Fibroblast of skin of left biceps (primary cell): ENCODE measurements at regions not wholly inside any gene's neighbourhood (a gene's known extent, or its start where the extent isn't known, plus 50 kb on each side); places are given as distances from the start of the nearest gene placed in this dataset.
A peak's percentile ranks its signal among the peaks of the same experiment; 100 is the strongest.

Experiments
- DNase-seq, 2 experiments: peaks; one replicate each; pipeline ENCODE4 v3.0.0-alpha.2; 2013; ENCODE audit warnings: low read depth in 2 of 2

DNA sequence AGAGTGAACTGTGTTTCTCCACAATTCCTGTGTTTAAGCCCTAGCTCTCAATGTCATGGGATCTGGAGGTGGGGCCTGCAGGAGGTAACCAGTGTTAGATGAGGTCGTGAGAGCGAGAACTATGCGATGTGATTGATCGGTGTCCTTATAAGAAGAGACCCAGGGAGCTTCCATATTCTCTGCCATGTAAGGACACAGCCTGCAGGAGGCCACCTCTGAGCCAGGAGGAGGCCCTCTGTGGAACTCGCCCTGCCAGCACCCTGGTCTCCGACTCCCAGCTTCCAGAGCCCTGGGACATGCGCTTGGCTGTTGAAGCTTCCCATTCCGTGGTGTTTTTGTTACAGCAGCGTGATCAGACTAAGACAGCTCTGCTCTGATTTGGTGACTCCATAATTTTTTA is 255.4 kb downstream of the IRX2 start:
- DNase-seq: no peak

DNA sequence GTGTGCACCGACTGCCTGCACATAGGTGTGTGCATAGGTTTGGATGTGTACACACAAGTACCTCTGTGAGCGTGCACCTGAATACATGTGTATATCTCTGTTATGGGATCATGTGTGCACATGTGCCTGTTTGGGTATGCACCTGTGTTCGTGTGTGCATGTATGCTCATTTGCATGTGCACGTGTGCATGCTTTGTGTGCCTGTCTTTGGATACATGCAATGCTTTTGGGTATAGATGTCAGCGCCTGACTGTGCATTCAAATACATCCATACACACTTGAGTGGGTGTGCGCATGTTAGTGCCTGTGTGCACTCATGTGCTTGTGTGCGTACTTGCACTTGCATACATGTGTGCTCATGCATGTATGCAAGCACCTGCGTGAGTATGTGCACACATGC is 258.1 kb downstream of the IRX2 start:
- no peak for DNase-seq

DNA sequence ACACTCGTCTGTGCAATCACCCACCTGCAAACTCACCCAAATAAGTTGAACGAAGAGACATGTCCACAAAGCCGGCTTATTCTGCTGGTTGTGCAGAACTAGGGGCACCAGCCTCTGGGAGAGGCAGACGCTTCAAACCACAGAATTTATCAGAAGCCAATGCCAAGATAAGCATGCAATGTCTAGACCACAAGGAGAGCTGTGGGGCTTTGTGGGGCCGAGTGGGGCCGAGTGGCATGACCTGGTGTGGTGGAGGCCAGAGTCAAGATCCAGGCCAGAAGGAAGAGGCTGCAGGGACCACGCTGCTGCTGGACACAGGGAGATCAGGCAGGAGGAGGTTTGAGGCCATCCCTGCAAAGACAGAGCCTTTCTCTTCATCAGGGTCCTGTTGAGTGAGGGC is 259.0 kb downstream of the IRX2 start:
- DNase-seq: no peak

DNA sequence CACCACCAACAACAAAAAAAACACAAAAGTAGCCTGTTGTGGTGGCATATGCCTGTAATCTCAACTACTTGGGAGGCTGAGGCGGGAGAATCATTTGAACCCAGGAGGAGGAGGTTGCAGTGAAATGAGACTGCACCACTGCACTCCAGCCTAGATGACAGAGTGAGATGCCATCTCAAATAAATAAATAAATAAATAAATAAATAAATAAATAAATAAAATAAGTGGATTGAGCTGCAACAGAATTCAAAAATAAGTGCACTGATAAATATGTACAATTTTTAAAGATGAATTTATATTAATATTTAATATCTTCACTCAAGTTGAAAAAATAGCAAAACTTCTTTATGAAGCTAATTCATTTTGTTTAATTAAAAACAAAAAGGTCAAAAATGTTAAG is 259.6 kb downstream of the IRX2 start:
- no peak for DNase-seq

DNA sequence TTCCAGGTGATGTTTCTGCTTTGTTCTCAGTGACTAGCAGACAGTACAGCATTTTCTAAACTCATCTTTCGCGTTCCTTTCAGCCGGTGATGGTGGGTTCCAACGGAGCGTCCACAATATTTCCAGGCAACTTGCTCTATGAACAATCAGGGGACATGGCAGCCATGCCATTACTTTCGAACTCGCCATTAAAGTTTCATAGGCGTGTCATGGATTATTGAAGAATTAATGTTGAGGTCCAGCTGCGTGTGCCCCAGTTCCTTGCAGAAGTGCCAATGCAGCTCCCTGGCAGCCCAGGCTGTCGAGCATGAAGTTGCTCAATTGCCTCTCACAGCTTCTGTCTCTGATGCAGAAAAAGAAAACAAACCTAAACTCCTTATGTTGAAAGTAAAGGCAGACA is 262.2 kb downstream of the IRX2 start:
- DNase-seq: no peak

DNA sequence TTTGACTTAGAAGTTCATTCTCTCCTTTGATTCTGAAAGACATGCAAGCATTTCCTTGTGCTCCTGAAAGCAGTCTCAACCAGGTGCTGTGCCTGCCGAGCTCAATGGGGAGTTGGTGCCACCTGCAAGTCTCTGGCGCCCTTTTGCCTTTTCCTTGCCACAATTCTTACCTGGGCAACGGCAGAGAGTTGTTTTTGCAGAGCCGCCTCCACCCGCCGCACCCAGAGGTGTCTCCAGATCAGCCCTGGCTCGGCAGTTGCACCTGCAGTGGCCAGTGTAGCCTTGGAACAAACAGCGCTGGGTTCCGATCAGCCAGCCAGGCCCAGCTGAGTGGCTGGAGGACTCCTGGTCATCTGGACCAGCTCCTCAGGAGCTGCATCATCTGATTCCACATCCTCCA is 262.9 kb downstream of the IRX2 start:
- DNase-seq: no peak

DNA sequence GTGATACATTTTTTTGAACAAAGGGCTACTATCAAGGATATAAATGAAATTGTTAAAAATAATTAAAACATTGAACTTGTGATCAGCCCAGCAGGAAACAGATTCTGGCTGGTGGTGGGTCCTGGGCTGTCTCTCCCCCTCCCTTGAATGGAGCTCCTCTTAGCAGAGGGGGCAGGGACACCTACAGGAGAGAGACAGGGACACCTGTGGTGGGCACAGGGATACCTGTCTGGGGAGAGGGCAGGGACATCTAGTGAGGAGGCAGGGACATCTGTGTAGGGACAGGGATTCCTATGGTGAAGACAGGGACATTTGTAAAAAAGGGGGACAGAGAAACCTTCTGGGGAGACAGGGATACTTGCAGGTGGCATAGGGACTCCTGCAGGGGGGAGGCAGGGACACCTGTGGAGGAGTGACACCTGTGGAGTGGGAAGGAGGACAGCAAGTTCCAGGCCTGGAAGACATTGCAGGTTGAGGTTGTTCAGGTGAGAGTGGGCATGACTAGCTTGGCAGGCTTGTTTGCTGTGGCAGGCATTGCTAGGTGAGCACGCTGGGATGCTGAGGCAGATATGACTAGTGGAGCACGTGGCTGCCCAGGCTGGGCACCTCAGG is 264.2 kb downstream of the IRX2 start:
- no peak for DNase-seq

DNA sequence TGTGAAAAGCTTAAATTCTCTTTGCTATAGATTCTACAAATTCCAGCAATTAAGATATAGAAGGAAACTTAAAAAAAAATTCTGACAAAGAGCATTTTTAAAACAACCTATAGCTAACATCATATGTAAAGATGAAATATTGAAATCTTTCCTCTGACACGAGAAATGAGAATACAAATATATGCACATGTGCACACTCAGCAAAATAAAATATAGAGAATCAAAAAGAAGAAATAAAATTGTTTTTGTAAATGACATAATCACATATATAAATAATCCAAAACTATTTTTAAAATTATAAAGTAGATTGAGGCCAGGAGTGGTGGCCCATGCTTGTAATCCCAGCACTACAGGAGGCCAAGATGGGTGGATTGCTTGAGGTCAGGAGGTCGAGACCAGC is 265.1 kb downstream of the IRX2 start:
- DNase-seq: no peak

DNA sequence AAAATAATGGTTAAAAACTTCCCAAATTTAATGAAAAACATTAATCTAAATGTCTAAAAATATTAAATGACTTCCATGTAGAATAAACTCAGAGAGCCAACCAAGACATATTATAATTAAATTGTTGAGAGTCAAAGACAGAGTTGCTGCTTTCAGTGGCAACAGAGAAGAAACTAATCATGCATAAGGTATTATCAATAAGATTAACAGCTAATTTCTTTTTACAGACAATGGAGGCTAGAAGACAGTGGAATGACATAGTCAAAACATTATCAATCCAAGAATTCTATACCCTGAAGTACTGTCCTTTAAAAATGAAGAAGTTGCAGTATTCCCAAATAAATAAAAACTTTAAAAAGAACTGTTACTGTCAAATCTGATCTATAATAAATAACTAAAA is 268.7 kb downstream of the IRX2 start:
- DNase-seq: no peak

DNA sequence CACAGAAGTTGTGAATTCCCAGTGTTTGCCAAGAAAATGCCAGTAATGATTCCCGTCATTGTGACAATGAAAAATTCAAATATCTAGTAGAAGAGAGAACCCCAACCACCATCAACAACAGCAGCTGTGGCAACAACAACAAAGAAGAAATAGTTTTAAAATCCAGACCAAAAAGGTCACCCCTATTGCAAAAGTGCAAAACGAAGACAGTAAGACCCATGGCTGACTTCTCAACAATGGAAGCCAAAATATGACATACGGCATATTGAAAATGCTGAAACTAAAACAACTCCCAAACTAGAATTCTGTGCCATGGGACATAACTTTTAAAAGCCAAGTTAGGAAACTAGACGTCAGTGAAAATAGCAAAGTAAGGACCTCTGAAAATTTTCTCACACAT is 270.6 kb downstream of the IRX2 start:
- DNase-seq: no peak

DNA sequence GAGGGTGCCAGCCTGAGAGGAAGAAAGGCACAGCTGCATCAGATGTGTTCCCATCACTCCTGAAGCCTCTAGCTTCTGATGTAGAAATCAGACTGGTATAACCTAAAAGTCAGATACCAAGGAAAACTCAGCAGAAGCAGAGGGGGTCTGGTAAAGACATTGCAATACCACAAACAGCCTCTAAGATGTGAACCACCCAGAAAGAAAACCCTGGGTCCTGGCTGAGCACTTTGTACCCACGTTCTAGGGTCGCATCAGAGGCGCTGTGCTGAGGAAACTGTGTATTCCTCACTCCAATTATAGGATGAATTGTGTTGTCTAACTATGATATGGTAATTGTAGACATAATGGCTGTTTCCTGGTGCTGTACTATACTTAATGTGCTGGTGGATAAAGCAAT is 275.6 kb downstream of the IRX2 start:
- DNase-seq: no peak

DNA sequence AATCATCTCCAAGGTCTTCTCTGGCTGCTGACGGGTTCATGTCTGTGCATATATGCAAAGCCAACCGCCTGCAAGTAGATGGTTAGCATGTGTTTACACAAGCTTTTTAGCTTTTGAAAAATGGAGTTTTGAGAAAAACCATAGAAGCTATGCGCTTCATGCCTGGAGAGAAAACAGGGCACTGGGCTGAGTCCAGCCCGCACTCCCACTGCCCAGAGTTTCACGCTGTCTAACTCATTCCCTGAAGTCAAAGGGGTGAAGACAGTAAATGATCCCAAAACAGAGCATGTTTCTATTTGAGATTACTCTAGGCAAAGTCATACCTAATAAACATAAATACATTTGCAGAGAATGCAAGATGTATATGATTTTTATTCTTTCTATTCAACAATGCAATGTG is 278.8 kb downstream of the IRX2 start:
- DNase-seq: no peak

DNA sequence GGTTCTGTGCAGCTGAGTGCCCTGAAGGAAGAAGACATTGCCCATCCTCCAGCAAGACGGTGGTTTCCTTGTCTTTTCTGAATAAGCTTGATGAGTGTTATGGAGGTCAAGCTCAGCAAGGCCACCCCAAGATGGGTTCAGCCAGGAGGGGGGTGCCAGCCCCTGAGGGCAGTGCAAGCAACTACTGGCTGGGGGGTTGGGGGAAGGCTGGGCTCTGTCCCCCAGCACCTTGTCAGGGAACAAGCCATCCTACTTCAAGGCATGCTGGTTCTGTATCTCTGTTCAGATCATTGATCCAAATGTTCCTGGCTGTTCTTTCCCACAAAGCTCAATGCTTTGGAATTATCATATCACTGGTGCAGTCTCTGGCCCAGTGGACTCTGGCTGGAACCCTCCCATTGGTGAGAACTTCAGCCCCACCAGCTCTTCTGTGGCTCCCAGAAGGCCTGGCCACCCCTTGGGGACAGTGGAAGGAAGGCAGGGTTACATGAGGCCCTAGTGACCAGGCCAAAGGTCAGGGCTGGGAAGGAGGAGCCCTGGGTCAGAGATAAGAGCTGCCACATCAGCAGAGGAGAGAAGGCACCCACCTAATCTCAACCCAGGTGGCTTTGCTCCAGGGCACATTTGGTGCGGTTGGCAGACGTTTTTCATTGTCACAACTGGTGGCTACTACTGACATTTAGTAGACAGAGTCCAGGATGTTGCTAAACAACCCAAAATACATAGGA is 280.2 kb downstream of the IRX2 start:
- DNase-seq: no peak

DNA sequence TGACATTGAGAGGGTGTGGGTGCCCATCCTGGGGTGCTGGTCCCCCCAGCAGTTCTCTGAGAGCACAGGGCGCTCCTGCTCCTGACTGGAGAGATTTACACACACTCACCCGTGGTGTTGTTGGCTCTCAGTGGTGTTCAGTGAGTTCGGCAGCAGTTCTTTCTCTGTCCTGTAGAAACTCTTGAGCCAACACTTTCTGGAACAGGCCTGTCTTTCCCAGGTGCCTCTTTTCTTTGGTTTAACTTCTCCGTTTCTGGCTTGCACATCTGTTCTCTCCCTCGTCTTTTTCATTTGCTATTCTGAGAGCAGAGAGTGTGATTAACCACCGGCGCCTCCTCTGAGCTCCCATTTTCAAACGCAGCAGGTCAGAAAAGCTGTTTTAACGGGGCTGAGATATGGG is 284.5 kb downstream of the IRX2 start:
- DNase-seq: no peak

DNA sequence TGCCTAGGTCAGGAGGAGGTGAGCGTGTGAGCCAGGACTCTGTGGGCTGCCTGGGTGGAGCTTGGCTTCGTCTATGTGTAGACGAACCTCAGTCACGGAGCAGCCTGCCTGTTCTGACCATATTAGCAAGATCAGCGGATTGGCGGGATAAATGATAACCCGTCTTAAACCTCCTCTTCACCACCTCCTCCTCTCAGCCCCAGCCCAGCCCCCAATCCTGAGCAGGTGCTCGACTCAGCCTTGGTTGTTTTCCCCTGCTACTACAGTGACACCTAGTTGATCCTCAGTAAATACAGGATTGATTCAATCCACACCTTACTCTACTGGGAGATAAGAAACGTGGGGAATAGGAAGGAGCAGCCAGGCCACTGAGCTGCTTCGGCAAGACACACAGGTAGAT is 286.1 kb downstream of the IRX2 start:
- DNase-seq: no peak

DNA sequence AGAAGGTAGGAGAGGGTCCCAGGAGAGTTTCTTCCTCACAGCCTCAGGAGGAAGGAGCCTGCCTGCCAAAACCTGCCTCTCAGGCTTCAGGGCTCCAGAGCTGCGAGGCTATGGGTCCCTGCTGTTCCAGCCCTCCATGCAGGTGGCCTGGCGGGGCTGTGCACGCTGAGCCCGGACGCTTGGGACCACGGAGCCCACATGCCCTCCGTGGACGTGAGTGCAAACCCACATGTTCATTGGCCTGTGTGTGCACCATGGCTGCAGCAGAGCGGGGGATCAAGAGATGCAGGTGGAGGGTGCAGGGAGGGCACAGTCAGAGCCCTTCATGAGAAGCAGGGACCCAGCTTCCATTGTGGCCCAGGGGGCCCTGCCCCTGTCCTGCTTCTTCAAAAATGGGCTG is 287.3 kb downstream of the IRX2 start:
- DNase-seq: no peak

DNA sequence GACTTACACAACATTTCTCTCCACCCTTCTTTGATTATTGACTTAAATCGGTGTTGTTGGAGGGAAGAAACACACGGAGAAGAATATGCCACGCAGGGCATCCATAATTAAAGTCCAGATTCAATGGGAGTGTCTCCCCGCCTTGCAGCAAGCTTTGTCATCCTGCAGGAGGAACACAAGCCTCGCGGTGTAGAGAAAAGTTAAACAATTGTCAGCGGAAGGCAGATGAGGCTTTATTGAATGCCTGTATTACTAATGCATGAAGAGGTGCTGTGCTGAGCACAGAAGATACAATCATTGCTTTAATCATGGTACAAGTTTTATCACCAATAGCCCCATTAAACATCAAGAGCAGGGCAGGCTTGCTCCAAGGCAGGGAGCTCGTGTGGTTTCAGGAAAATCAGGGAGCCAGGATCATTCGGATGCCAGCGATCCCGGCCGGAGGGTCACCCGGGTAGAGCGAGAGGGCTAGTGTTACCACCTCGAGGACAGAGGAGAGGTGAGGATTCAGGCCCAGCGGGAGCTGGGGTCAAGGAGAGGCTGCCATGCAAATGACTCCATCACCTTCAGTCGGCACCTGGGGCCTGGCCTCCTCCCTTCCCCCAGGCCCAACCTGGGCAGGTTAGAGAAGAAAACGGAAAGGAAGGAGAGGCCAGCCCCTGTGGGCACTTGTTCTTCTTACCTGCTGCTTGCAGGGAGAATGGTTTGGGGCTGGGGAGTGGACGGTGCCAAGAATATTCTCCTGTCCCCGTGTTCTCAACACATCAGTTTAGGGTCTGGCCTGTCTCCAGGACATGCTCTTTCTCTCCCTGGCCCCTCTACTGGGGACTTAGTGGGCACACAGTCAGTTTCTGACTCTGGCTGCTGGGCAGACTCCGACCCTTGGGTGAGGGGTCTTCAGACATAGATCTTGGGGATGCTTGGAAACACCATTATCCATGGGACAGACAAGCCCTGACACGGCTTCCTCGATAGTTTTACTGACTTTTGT is 289.5 kb downstream of the IRX2 start:
- no peak for DNase-seq

DNA sequence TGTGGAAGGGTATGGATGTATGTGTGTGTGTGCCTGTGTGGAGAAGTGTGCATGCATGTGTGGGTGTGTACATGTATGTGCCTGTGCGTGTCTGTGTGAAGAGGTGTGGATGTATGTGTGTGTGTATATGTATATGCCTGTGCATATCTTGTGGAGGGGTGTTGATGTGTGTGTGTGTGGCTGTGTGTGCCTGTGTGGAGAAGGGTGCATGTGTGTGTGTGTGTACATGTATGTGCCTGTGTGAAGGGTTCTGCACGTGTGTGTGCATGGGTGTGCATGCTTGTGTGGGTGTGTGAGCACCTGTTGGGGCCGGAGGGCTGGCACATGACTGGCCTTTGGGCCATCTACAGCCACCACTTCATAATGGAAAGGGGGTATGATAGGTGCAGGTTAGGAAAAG is 291.4 kb downstream of the IRX2 start:
- no peak for DNase-seq

DNA sequence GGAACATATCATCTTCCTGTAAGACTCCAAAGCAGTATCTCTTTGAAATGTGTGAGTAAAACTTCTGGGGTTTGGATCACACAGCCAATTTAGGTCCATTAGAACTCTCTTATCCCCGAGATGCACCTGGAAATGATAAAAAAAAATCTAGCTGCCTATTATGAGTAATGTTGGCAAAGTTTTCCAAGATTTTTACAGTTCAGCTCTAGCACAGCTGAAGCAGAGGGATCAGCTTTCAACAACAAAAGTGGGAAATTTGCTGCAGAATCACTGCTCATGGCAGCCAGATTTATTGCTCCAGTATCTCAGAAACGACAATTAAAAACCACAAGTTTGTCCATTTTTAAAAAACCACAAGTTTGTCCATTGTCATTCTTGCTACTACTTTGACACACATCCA is 292.2 kb downstream of the IRX2 start:
- peak; percentile 34 to 47 for DNase-seq

DNA sequence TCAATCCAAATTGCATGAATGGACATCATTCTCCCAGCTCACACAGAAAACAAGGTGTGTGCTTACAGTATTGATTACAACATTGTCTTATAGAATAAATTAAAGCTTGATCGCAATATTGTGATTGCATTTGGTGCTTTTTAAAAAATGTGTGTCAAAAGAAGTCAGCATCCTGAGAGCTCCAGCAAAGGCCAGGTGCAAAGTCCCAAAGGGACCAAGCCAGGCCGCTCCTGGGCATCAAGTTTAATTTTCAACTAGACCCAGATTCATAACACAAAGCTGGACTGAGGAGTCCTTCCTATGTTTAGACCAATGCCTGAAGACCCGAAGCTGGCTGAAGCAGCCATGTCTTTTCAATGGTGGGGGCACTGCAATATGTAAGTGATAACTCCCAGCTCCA is 295.6 kb downstream of the IRX2 start:
- no peak for DNase-seq

DNA sequence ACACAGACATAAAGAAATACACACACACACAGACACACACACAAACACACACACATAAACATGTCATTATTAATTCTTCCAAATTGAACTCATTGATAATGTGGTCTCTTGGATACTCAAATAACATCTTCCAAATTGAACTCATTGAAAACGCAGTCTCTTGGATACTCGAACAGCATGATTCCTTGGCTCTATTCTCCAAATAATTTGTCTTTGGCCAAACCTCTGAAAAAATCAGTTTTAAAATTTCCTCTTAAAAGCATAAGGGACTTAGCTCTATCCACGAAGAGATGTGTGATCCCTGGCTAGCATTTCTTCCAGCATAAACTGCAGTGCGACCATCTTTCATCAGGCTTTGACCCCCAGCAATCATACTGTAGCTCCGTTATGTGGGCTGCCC is 296.6 kb downstream of the IRX2 start:
- no peak for DNase-seq

DNA sequence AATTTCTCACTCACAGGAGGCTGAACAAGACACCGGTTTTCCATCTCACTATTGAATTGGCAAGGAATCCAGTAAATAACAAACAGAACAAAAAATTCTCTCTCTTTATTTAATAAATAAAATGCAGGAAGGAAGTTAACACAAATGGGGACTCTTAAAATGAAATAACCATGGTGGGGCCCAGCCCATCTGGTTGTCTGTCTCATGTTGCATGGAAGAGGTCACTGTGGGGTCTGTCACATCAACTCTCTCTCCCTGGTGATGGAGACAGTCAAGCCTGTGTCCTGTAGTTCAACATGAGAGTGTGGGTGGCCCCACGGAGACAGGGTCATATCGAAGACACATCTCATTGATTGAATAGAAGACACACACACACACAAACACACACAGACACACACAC is 297.7 kb downstream of the IRX2 start:
- no peak for DNase-seq

DNA sequence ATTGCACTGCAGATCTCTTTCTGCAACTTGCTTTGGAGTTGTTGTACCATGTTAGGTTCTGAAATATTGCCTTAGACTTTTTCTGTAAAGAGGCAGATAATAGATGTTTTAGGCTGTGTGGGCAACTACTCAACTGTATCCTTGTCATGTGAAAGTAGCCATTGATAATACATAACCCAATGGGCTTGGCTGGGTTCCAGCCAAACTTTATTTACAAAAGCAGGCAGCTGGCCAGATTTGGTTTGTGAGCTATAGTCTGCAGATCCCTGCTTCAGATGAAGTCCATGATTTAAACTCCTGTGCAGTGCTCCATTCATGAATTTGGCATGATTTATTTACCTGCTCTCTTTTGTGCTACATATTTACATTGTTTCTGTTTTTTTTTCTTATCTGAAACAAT is 300.4 kb downstream of the IRX2 start:
- no peak for DNase-seq
